HL-60 (cell line): ENCODE measurements at regions not wholly inside any gene's neighbourhood (a gene's known extent, or its start where the extent isn't known, plus 50 kb on each side); places are given as distances from the start of the nearest gene placed in this dataset.

Experiments
- DNase-seq, 2 experiments: peaks; one replicate each; pipeline ENCODE4 v3.0.0-alpha.2; 2010 to 2020; ENCODE audit warnings: low read depth in 1 of 2, low spot score in 1 of 2
- H3K27ac ChIP-seq: fragments of 250-450 bp; sonication (Bioruptor Pico); replicated peaks from 2 replicates; pipeline ENCODE4 v1.5.1; 2020; ENCODE audit warnings: mild to moderate bottlenecking, moderate library complexity
- H3K27me3 ChIP-seq: fragments of 250-450 bp; sonication (Bioruptor Pico); 2 replicates; pipeline ENCODE4 v1.5.1; 2021; ENCODE audit warnings: mild to moderate bottlenecking, moderate library complexity; ENCODE audit not compliant: insufficient read depth, poor library complexity, severe bottlenecking
- H3K4me3 ChIP-seq: replicated peaks from 2 replicates; pipeline ENCODE4 v1.5.1; 2011; ENCODE audit warnings: mild to moderate bottlenecking, control low read depth, low read length; ENCODE audit not compliant: insufficient read depth
- GABPA ChIP-seq: IDR thresholded peaks from 2 replicates; pipeline ENCODE4 v1.6.1; 2012; ENCODE audit warnings: low read depth
- POLR2AphosphoS5 ChIP-seq: IDR thresholded peaks from 2 replicates; pipeline ENCODE4 v1.6.1; 2012; ENCODE audit warnings: low read depth
- SPI1 ChIP-seq: IDR thresholded peaks from 2 replicates; pipeline ENCODE4 v1.6.1; 2012; ENCODE audit warnings: low read depth, mild to moderate bottlenecking, borderline replicate concordance
- TF ChIP-seq, protein P1 (sequence below): IDR thresholded peaks from 2 replicates; pipeline ENCODE4 v1.6.1; 2012; ENCODE audit warnings: low read depth; ENCODE audit not compliant: insufficient replicate concordance
- TF ChIP-seq, protein P2 (sequence below): IDR thresholded peaks from one replicate; pipeline ENCODE4 v1.5.1; 2011; ENCODE audit warnings: low read length, control low read depth, inconsistent platforms; ENCODE audit not compliant: insufficient read depth

DNA sequence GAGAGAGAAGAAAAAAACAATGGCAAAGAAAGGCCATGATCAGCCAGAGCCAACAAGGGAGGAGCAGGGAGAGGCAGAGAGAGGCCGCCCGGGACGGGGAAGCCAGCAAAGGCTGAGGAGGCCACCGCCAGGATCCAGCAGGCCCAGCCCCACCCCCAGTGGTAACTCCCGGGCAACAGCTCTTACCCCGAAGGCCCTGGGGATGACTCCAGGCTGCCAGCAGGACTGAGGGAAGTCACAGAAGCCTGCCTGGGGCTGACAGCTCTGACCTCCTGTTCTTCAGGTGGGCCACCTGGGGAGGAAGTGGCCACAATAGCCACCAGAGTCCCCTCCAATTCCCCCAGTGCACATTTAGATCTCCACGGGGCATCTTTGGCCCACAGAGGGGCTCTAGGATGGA lies 184.3 kb upstream of the LINGO1 start:
- peaks cover 34% of the 10 kb centered on the region for H3K27me3 ChIP-seq
- no peak overlapping the region for H3K27ac ChIP-seq
- no peak for DNase-seq
- TF ChIP-seq, protein P1, sequence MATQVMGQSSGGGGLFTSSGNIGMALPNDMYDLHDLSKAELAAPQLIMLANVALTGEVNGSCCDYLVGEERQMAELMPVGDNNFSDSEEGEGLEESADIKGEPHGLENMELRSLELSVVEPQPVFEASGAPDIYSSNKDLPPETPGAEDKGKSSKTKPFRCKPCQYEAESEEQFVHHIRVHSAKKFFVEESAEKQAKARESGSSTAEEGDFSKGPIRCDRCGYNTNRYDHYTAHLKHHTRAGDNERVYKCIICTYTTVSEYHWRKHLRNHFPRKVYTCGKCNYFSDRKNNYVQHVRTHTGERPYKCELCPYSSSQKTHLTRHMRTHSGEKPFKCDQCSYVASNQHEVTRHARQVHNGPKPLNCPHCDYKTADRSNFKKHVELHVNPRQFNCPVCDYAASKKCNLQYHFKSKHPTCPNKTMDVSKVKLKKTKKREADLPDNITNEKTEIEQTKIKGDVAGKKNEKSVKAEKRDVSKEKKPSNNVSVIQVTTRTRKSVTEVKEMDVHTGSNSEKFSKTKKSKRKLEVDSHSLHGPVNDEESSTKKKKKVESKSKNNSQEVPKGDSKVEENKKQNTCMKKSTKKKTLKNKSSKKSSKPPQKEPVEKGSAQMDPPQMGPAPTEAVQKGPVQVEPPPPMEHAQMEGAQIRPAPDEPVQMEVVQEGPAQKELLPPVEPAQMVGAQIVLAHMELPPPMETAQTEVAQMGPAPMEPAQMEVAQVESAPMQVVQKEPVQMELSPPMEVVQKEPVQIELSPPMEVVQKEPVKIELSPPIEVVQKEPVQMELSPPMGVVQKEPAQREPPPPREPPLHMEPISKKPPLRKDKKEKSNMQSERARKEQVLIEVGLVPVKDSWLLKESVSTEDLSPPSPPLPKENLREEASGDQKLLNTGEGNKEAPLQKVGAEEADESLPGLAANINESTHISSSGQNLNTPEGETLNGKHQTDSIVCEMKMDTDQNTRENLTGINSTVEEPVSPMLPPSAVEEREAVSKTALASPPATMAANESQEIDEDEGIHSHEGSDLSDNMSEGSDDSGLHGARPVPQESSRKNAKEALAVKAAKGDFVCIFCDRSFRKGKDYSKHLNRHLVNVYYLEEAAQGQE: no peak
- TF ChIP-seq GABPA: no peak
- no peak for TF ChIP-seq SPI1
- TF ChIP-seq POLR2AphosphoS5: no peak
- TF ChIP-seq, protein P2, sequence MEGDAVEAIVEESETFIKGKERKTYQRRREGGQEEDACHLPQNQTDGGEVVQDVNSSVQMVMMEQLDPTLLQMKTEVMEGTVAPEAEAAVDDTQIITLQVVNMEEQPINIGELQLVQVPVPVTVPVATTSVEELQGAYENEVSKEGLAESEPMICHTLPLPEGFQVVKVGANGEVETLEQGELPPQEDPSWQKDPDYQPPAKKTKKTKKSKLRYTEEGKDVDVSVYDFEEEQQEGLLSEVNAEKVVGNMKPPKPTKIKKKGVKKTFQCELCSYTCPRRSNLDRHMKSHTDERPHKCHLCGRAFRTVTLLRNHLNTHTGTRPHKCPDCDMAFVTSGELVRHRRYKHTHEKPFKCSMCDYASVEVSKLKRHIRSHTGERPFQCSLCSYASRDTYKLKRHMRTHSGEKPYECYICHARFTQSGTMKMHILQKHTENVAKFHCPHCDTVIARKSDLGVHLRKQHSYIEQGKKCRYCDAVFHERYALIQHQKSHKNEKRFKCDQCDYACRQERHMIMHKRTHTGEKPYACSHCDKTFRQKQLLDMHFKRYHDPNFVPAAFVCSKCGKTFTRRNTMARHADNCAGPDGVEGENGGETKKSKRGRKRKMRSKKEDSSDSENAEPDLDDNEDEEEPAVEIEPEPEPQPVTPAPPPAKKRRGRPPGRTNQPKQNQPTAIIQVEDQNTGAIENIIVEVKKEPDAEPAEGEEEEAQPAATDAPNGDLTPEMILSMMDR: no peak
- no peak overlapping the region for H3K4me3 ChIP-seq

DNA sequence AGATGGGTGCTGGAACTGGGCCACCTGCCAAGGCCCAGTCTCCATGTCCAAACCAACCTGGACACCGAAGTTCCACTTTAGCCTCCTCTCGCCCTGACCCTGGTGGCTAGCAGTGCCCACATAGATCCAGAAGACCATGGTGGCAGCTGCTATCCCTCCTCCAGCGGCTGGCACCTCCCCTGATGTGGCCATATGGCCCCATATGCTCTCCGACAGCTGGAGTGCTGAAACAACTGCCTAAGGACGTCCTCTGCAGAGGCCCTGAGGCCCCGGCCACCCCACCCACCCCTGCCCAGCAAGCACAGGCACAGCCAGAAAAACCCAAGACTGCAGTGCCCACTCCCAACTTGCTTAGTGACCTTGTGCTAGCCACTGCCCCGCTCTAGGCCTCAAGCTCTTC lies 182.3 kb upstream of the LINGO1 start:
- no peak for DNase-seq
- Histone ChIP-seq H3K4me3 (no peak overlapping the region), H3K27ac (no peak overlapping the region), H3K27me3 (peaks cover 22% of the 10 kb centered on the region)
- TF ChIP-seq, protein P1: peak; percentile 72
- TF ChIP-seq, protein P2: no peak

DNA sequence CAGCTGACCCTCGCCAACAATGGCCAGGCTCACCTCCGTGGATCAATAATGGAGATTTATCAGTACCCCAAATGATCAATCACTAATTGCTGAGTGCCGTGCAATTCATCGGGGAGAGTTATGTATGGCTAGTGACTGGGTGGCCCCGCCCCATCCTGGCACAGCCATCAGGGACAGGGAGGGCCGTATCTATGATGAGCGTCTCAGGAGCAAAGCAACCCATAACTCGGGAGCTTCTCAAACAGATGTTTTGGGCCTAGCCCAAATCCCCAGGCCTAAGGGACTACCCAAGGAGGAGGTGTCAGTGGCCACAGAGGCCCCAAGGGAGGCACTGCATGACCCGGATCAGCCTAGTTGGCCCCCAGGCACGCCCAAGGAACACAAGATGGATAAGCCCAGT lies 180.0 kb upstream of the LINGO1 start:
- no peak for DNase-seq
- peaks cover 8% of the 10 kb centered on the region for H3K27me3 ChIP-seq
- H3K4me3 ChIP-seq: no peak overlapping the region
- TF ChIP-seq SPI1 (no peak), POLR2AphosphoS5 (no peak)
- TF ChIP-seq, protein P2: no peak
- no peak overlapping the region for H3K27ac ChIP-seq

DNA sequence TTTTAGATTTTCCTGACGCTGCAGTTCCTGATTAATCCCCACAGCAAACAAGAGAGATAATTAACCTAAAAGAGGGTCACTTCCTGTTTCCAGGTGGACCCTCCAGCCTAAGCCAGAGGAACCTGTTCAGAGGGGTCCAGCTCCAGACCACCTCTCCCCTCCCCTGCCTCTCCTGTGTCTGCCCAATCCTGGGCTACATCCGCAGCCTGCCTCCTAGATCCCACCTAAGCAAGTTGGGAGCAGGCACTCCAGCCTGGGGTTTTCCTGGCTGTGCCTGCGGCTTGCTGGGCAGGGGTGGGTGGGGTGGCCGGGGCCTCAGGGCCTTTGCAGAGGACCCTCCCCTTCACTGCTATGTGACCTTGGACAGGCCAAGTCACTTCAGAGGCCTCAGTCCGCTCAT lies 178.6 kb upstream of the LINGO1 start:
- no peak for DNase-seq
- no peak overlapping the region for H3K27ac ChIP-seq
- H3K27me3 ChIP-seq: no peaks in the 10 kb centered on the region
- H3K4me3 ChIP-seq: no peak overlapping the region
- no peak for TF ChIP-seq SPI1
- TF ChIP-seq, protein P1: no peak
- no peak for TF ChIP-seq GABPA
